ENCODE measurements at regions not wholly inside any gene's neighbourhood (a gene's known extent, or its start where the extent isn't known, plus 50 kb on each side); places are given as distances from the start of the nearest gene placed in this dataset.

- TF ChIP-seq TEAD4 (IDR thresholded peaks at IDR 0.05) (no peak), NFIC (IDR thresholded peaks at IDR 0.05) (no peak), CEBPB (IDR thresholded peaks at IDR 0.05) (no peak), USF1 (IDR thresholded peaks at IDR 0.05) (no peak), EP300 (IDR thresholded peaks at IDR 0.05; ENCODE audit: borderline replicate concordance) (no peak), TAF1 (IDR thresholded peaks at IDR 0.05; ENCODE audit: low read depth) (no peak), EGR1 (IDR thresholded peaks at IDR 0.05) (no peak), ZBTB7A (IDR thresholded peaks at IDR 0.05; ENCODE audit: low read depth) (no peak), CREB1 (IDR thresholded peaks at IDR 0.05; ENCODE audit: low read depth) (no peak), FOXM1 (IDR thresholded peaks at IDR 0.05; ENCODE audit: borderline replicate concordance, low read depth) (no peak), MAX (IDR thresholded peaks at IDR 0.05) (no peak), REST (IDR thresholded peaks at IDR 0.05; ENCODE audit: low read depth) (no peak), YY1 (IDR thresholded peaks at IDR 0.05; ENCODE audit: low read depth) (no peak), TCF12 (IDR thresholded peaks at IDR 0.05; ENCODE audit: low read depth) (no peak), RAD21 (IDR thresholded peaks at IDR 0.05; ENCODE audit: low read depth) (no peak)
These were observed 109.2 kb upstream of the LIMCH1 start for GRCh38 chr4:41428601-41429279.

GRCh38 chr4:41429280-41429669 is 108.7 kb upstream of the LIMCH1 start:
- TF ChIP-seq TCF12 (IDR thresholded peaks at IDR 0.05; ENCODE audit: low read depth) (no peak), REST (IDR thresholded peaks at IDR 0.05; ENCODE audit: low read depth) (no peak), EP300 (IDR thresholded peaks at IDR 0.05; ENCODE audit: borderline replicate concordance) (no peak), CREB1 (IDR thresholded peaks at IDR 0.05; ENCODE audit: low read depth) (no peak), RAD21 (IDR thresholded peaks at IDR 0.05; ENCODE audit: low read depth) (no peak), FOXM1 (IDR thresholded peaks at IDR 0.05; ENCODE audit: borderline replicate concordance, low read depth) (no peak), USF1 (IDR thresholded peaks at IDR 0.05) (no peak), EGR1 (IDR thresholded peaks at IDR 0.05) (no peak)

GRCh38 chr4:41430792-41431191 is 107.2 kb upstream of the LIMCH1 start:
- TF ChIP-seq NFIC (IDR thresholded peaks at IDR 0.05) (no peak), FOXM1 (IDR thresholded peaks at IDR 0.05; ENCODE audit: borderline replicate concordance, low read depth) (no peak), CEBPB (IDR thresholded peaks at IDR 0.05) (no peak), EP300 (IDR thresholded peaks at IDR 0.05; ENCODE audit: borderline replicate concordance) (no peak), TCF12 (IDR thresholded peaks at IDR 0.05; ENCODE audit: low read depth) (no peak), TAF1 (IDR thresholded peaks at IDR 0.05; ENCODE audit: low read depth) (no peak), ZBTB7A (IDR thresholded peaks at IDR 0.05; ENCODE audit: low read depth) (no peak), RAD21 (IDR thresholded peaks at IDR 0.05; ENCODE audit: low read depth) (no peak), TEAD4 (IDR thresholded peaks at IDR 0.05) (no peak), USF1 (IDR thresholded peaks at IDR 0.05) (no peak), YY1 (IDR thresholded peaks at IDR 0.05; ENCODE audit: low read depth) (no peak), CREB1 (IDR thresholded peaks at IDR 0.05; ENCODE audit: low read depth) (no peak), REST (IDR thresholded peaks at IDR 0.05; ENCODE audit: low read depth) (no peak), MAX (IDR thresholded peaks at IDR 0.05) (no peak), EGR1 (IDR thresholded peaks at IDR 0.05) (no peak)

GRCh38 chr4:41431276-41431675 is 106.7 kb upstream of the LIMCH1 start:
- TF ChIP-seq MAX (IDR thresholded peaks at IDR 0.05) (no peak), CEBPB (IDR thresholded peaks at IDR 0.05) (no peak), CREB1 (IDR thresholded peaks at IDR 0.05; ENCODE audit: low read depth) (no peak), FOXM1 (IDR thresholded peaks at IDR 0.05; ENCODE audit: borderline replicate concordance, low read depth) (no peak), ZBTB7A (IDR thresholded peaks at IDR 0.05; ENCODE audit: low read depth) (no peak), TAF1 (IDR thresholded peaks at IDR 0.05; ENCODE audit: low read depth) (no peak), REST (IDR thresholded peaks at IDR 0.05; ENCODE audit: low read depth) (no peak)
